Loucy (cell line): ENCODE measurements at regions not wholly inside any gene's neighbourhood (a gene's known extent, or its start where the extent isn't known, plus 50 kb on each side); places are given as distances from the start of the nearest gene placed in this dataset.
A peak's percentile ranks its signal among the peaks of the same experiment; 100 is the strongest.

Experiments
- H2AFZ ChIP-seq: fragments of 200-600 bp; sonication (generic); 2 replicates; pipeline ENCODE4 v1.6.0; 2016; ENCODE audit warnings: antibody characterized with exemption, mild to moderate bottlenecking, low read length, moderate library complexity
- H3F3A ChIP-seq: fragments of 200-600 bp; 2 replicates; pipeline ENCODE4 v1.6.0; 2016; ENCODE audit warnings: antibody characterized with exemption, low read depth, mild to moderate bottlenecking
- H3K27me3 ChIP-seq: fragments of 200-600 bp; sonication (generic); 2 replicates; pipeline ENCODE4 v1.6.1; 2014; ENCODE audit warnings: low read length, mild to moderate bottlenecking; ENCODE audit not compliant: insufficient read depth, poor library complexity, severe bottlenecking
- H3K36me3 ChIP-seq: fragments of 200-600 bp; sonication (generic); 2 replicates; pipeline ENCODE4 v1.6.1; 2016; ENCODE audit warnings: low read length; ENCODE audit not compliant: insufficient read depth
- H3K4me1 ChIP-seq: fragments of 200-600 bp; sonication (generic); 2 replicates; pipeline ENCODE4 v1.5.1; 2014; ENCODE audit warnings: low read length, mild to moderate bottlenecking; ENCODE audit not compliant: insufficient read depth, poor library complexity, severe bottlenecking
- H3K4me2 ChIP-seq: fragments of 200-600 bp; sonication (generic); 2 replicates; pipeline ENCODE4 v1.6.0; 2014; ENCODE audit warnings: antibody characterized with exemption, low read length, low read depth, mild to moderate bottlenecking; ENCODE audit not compliant: poor library complexity, severe bottlenecking
- H3K4me3 ChIP-seq: fragments of 200-600 bp; sonication (generic); 2 replicates; pipeline ENCODE4 v1.5.1; 2014; ENCODE audit warnings: low read length, mild to moderate bottlenecking, mixed read lengths; ENCODE audit not compliant: poor library complexity, severe bottlenecking
- H3K79me2 ChIP-seq: fragments of 200-600 bp; sonication (generic); 2 replicates; pipeline ENCODE4 v1.6.1; 2014; ENCODE audit warnings: low read length; ENCODE audit not compliant: insufficient read depth
- H3K9ac ChIP-seq: fragments of 200-600 bp; sonication (generic); 2 replicates; pipeline ENCODE4 v1.6.0; 2014; ENCODE audit warnings: mild to moderate bottlenecking, low read depth, low read length, moderate library complexity; ENCODE audit not compliant: poor library complexity, severe bottlenecking
- H3K9me2 ChIP-seq: fragments of 200-600 bp; sonication (generic); replicated peaks from 2 replicates; pipeline ENCODE4 v1.6.1; 2016; ENCODE audit warnings: low read depth, low read length, mixed read lengths
- H3K9me3 ChIP-seq: fragments of 200-600 bp; sonication (generic); 2 replicates; pipeline ENCODE4 v1.6.1; 2014; ENCODE audit warnings: mild to moderate bottlenecking, antibody characterized with exemption, low read length, low read depth; ENCODE audit not compliant: insufficient read depth
- H4K20me1 ChIP-seq: fragments of 200-600 bp; sonication (generic); 2 replicates; pipeline ENCODE4 v1.6.0; 2014; ENCODE audit warnings: antibody characterized with exemption, low read length, mild to moderate bottlenecking; ENCODE audit not compliant: insufficient read depth, poor library complexity, severe bottlenecking
- EZH2phosphoT487 ChIP-seq: fragments of 200-600 bp; IDR thresholded peaks from 2 replicates; pipeline ENCODE4 v1.6.1; 2018; ENCODE audit warnings: antibody characterized with exemption, mild to moderate bottlenecking, moderate library complexity, borderline replicate concordance
- TF ChIP-seq, protein P1 (sequence below): fragments of 200-600 bp; sonication (generic); conservative IDR thresholded peaks from 2 replicates; pipeline ENCODE4 v1.5.1; 2014; ENCODE audit warnings: mild to moderate bottlenecking, antibody characterized with exemption, low read length

DNA sequence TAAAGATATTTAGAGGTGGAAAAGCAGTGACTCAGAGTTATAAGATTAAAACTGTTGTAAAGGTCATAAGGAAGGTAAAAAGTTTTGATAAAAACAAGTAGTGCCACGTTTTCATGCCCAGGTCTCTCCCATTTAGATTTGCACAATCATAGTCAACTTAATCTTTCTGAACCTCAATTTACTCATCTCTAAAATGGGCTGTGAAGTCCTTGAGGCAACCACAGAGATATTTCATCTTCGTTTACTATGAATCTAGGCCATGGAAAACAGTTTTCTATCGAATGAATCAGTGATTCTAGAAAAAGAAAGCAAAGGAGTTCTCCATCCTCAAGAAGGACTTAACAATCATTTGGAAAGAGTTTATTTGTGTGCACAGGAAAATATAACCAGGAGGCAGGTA is 190.2 kb downstream of the EDN1 start:
- H3F3A ChIP-seq, result no peaks in the 10 kb centered on the region
- no peaks in the 10 kb centered on the region for H3K79me2 ChIP-seq
- no peak overlapping the region for H3K4me2 ChIP-seq
- H3K36me3 ChIP-seq, result no peaks in the 10 kb centered on the region
- no peak overlapping the region for H2AFZ ChIP-seq
- no peak overlapping the region for H3K4me3 ChIP-seq
- H3K27me3 ChIP-seq, result no peaks in the 10 kb centered on the region
- H3K9me2 ChIP-seq, result no peaks in the 10 kb centered on the region
- no peak overlapping the region for H3K9ac ChIP-seq
- TF ChIP-seq EZH2phosphoT487, result no peak
- TF ChIP-seq, protein P1, sequence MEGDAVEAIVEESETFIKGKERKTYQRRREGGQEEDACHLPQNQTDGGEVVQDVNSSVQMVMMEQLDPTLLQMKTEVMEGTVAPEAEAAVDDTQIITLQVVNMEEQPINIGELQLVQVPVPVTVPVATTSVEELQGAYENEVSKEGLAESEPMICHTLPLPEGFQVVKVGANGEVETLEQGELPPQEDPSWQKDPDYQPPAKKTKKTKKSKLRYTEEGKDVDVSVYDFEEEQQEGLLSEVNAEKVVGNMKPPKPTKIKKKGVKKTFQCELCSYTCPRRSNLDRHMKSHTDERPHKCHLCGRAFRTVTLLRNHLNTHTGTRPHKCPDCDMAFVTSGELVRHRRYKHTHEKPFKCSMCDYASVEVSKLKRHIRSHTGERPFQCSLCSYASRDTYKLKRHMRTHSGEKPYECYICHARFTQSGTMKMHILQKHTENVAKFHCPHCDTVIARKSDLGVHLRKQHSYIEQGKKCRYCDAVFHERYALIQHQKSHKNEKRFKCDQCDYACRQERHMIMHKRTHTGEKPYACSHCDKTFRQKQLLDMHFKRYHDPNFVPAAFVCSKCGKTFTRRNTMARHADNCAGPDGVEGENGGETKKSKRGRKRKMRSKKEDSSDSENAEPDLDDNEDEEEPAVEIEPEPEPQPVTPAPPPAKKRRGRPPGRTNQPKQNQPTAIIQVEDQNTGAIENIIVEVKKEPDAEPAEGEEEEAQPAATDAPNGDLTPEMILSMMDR, result no peak
- H3K4me1 ChIP-seq, result peaks cover 9% of the 10 kb centered on the region
- H3K9me3 ChIP-seq, result no peaks in the 10 kb centered on the region
- no peaks in the 10 kb centered on the region for H4K20me1 ChIP-seq

DNA sequence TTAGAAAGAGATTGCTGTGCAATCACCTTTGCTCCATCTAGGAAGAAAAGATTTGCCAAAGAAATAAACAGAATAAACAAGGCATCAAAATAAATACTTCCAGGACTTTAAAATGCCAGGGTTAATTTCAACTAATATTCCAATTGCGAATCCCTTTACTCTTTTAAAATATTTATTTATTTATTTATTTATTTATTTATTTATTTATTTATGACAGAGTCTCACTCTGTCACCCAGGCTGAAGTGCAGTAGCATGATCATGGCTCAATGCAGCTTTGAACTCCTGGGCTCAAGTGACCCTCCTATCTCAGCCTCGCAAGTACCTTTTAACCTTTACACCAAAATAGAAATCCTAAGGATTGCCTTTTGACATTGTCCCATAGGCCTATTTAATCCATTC is 191.1 kb downstream of the EDN1 start:
- Histone ChIP-seq H3K9me3 (no peaks in the 10 kb centered on the region), H3K9me2 (no peaks in the 10 kb centered on the region), H3K27me3 (no peaks in the 10 kb centered on the region), H4K20me1 (no peaks in the 10 kb centered on the region), H3F3A (no peaks in the 10 kb centered on the region), H3K9ac (no peak overlapping the region), H3K4me2 (no peak overlapping the region), H2AFZ (no peak overlapping the region), H3K4me3 (no peak overlapping the region), H3K79me2 (no peaks in the 10 kb centered on the region), H3K36me3 (no peaks in the 10 kb centered on the region), H3K4me1 (peaks cover 9% of the 10 kb centered on the region)
- TF ChIP-seq EZH2phosphoT487, result no peak
- TF ChIP-seq, protein P1, result no peak

DNA sequence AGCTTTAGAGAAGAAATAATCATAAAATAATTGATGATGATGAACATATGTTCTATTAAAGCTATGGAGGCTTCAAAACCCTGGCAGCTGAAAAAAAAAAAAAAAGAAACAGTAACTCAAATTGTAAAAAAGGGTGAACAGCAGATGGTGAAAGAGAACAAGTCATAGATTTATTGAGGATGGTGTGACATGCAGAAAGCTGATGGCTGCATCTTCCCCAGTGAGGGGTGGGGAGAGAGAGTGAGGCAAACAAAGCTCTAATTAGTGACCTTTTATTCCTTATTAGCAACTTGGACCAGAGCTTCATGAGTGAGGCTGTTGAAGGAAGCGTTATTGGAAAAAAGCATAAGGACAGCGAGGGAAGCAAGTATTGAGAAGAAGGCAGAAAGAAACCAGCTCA is 191.7 kb downstream of the EDN1 start:
- no peak for TF ChIP-seq EZH2phosphoT487
- TF ChIP-seq, protein P1, result no peak
- Histone ChIP-seq H3K9me3 (no peaks in the 10 kb centered on the region), H3K4me2 (no peak overlapping the region), H3K36me3 (no peaks in the 10 kb centered on the region), H3F3A (no peaks in the 10 kb centered on the region), H2AFZ (peak overlapping the region; percentile 65), H4K20me1 (no peaks in the 10 kb centered on the region), H3K4me1 (peaks cover 9% of the 10 kb centered on the region), H3K27me3 (no peaks in the 10 kb centered on the region), H3K79me2 (no peaks in the 10 kb centered on the region), H3K9ac (no peak overlapping the region), H3K4me3 (no peak overlapping the region), H3K9me2 (no peaks in the 10 kb centered on the region)
